H1 (cell line): ENCODE measurements at regions not wholly inside any gene's neighbourhood (a gene's known extent, or its start where the extent isn't known, plus 50 kb on each side); places are given as distances from the start of the nearest gene placed in this dataset.

Experiments
- PHF8 ChIP-seq: fragments of 200-600 bp; sonication (generic); conservative IDR thresholded peaks from 2 replicates; pipeline ENCODE4 v1.7.1; 2012; ENCODE audit warnings: low read depth, mild to moderate bottlenecking, inconsistent platforms, low read length, moderate library complexity
- TF ChIP-seq, protein P1 (sequence below), 3 experiments: IDR thresholded peaks; 1 replicate in 2 of 3; 2 replicates in 1 of 3; pipeline versions ENCODE4 v1.5.1 to v1.6.1; 2011; ENCODE audit warnings: low read length in 3 of 3, mild to moderate bottlenecking in 3 of 3, inconsistent platforms in 2 of 3, low read depth in 1 of 3, moderate library complexity in 1 of 3; ENCODE audit not compliant: insufficient read depth in 1 of 3; ENCODE audit errors: control extremely low read depth in 1 of 3

DNA sequence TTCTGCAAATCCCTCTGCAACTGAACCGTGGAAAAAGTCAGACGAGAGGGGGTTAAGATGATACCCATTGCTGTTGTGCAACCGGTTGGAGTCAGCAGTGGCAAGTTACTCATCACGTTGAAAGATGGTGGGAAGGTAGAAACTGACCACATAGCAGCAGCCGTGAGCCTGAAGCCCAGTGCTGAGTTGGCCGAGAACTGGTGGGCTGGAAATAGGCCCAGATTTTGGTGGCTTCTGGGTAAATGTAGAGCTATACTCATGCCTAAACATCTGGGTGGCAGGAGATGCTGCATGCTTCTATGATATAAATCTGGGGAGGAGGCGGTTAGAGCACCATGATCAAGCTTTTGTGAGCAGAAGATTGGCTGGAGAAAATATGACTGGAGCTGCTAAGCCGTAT is 78.6 kb downstream of the ARL5B start:
- TF ChIP-seq, protein P1, sequence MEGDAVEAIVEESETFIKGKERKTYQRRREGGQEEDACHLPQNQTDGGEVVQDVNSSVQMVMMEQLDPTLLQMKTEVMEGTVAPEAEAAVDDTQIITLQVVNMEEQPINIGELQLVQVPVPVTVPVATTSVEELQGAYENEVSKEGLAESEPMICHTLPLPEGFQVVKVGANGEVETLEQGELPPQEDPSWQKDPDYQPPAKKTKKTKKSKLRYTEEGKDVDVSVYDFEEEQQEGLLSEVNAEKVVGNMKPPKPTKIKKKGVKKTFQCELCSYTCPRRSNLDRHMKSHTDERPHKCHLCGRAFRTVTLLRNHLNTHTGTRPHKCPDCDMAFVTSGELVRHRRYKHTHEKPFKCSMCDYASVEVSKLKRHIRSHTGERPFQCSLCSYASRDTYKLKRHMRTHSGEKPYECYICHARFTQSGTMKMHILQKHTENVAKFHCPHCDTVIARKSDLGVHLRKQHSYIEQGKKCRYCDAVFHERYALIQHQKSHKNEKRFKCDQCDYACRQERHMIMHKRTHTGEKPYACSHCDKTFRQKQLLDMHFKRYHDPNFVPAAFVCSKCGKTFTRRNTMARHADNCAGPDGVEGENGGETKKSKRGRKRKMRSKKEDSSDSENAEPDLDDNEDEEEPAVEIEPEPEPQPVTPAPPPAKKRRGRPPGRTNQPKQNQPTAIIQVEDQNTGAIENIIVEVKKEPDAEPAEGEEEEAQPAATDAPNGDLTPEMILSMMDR (IDR thresholded peaks at IDR 0.05; ENCODE audit: control extremely low read depth in 1 of 3, insufficient read depth in 1 of 3, low read depth in 1 of 3, low read length in 3 of 3) = no peak
- no peak for TF ChIP-seq PHF8
